ENCODE measurements at regions not wholly inside any gene's neighbourhood (a gene's known extent, or its start where the extent isn't known, plus 50 kb on each side); places are given as distances from the start of the nearest gene placed in this dataset.

DNA sequence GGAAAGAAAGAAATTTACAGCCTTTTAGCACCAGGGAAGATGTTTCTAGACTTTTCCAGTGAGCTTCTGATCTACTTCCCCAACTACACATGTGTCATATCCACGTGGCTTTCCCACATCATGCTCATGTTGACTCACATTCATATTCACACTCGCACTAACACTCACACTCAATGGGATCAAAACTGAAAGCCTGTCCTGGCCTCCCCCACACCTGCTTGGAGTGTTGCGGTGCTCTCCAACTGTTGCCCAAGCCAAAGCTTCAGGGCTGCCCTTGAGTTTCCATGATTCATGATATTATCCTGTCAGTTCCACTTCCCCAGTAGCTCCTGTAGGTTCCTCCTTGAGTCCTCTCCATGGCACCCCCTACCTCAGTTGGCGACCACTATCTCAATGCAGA, 444.4 kb downstream of the GATA3 start:
- TF ChIP-seq YY1 (IDR thresholded peaks at IDR 0.05; ENCODE audit: insufficient read depth, insufficient read length): no peak
- TF ChIP-seq SUZ12 (IDR thresholded peaks at IDR 0.05; ENCODE audit: extremely low read depth, insufficient read depth, insufficient read length): no peak
- no peak for TF ChIP-seq ZNF274 (IDR thresholded peaks at IDR 0.05; ENCODE audit: low read depth, low read length)
